ENCODE measurements at regions not wholly inside any gene's neighbourhood (a gene's known extent, or its start where the extent isn't known, plus 50 kb on each side); places are given as distances from the start of the nearest gene placed in this dataset.

DNA sequence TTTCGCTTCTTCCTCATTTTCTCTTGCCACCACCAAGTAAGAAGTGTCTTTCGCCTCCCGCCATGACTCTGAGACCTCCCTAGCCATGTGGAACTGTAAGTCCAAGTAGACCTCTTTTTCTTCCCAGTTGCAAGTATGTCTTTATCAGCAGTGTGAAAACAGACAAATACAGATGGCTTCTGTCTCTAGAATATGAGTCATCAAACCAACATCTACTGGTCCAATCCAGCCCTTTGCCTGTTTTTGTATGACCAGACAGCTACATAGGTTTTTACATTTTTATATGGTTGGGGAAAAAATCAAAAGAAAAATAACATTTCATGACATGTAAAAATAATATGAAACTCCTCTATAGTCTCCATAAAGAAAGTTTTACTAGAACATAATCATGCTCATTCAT, 118.7 kb upstream of the PTPRG start:
- TF ChIP-seq CTCF (IDR thresholded peaks at IDR 0.05) (no peak), POLR2A (IDR thresholded peaks at IDR 0.05) (no peak)
